CD4-positive, alpha-beta T cell treated with Interferon alpha-2 for 1 hour (primary cell): ENCODE measurements at regions not wholly inside any gene's neighbourhood (a gene's known extent, or its start where the extent isn't known, plus 50 kb on each side); places are given as distances from the start of the nearest gene placed in this dataset.

ENCODE experiments used
- DNase-seq, 2 donors: peaks; one replicate each; pipeline ENCODE4 v3.0.0-alpha.2; 2020 to 2022

- no peak for DNase-seq
Measured at GRCh38 chr14:75371297-75371696, 56.5 kb upstream of the JDP2 start.

- DNase-seq: no peak
Measured at GRCh38 chr14:75372260-75372659, 55.6 kb upstream of the JDP2 start.

DNA sequence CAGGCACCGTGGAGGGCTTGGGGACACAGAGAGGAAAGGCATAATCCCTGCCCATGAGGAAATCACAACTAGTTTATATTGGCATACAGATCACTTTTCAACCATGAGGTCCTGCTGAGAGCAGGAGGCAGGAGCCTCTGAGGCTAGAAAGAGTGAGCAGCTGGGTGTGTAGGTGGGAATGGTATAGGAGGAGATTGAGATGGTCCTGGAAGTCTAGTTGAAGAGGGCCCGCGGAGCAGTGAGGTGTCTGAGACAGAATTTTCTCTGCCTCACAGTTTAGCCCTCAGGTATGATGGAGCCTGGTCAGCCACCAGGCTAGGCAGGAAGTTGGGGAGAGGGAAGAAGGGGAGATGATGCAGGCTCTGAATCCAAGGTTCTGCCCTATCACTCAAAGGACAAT, 54.7 kb upstream of the JDP2 start:
- no peak for DNase-seq

DNA sequence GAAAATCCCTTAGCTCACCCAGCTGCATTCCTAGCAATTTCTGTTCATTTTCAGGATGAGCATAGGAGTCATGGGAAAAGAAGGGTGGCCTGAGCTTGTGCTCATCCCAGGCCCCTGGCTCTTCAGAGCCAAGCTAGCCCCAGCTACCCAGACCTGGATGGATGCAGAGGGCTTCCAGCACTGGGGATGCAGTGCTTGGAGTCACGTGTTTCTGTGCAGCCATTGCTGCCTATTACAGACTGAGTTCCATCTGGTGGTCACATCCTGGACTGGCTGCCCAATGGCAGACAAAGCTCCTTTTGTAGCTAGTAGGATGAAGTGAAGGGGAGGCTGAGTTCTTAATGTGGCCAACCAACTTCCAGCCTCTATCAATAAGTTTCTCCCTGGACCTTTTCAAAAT, 54.2 kb upstream of the JDP2 start:
- no peak for DNase-seq

DNA sequence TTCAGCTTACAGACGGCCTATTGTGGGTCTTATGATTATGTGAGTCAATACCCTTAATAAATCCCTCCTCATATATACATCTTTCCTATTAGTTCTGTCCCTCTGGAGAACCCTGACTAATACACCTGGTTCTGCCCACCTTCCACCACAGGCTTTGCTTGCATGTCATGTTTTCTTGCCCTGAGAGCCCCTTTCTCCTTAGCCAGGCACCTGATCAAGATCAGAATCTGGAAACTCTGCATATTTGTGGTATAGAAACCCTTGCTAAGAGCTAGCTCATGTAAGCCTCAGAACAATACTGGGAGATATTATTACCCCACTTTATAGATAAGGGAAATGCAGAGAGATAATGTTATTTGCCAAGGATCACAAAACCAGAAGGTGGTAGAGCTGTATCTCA, 52.9 kb upstream of the JDP2 start:
- DNase-seq: no peak

DNA sequence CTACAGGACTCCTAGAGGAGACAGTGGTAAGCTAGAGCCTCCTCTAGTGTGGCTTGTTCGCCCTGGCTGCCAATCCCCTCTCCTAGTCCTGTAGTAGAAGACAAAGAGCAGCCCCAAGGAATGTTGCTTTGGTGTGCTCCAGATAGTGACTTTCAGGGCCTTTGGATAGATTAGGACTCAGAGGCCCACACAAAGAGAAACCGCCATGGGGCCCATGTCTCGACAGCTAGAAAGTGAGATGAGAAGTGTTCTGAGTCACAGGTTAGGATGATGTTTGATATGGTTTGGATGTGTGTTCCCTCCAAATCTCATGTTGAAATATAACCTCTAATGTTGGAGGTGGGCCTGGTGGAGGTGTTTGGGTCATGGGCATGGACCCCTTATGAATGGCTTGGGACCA, 51.8 kb upstream of the JDP2 start:
- DNase-seq: no peak
